ENCODE measurements at regions not wholly inside any gene's neighbourhood (a gene's known extent, or its start where the extent isn't known, plus 50 kb on each side); places are given as distances from the start of the nearest gene placed in this dataset.

DNA sequence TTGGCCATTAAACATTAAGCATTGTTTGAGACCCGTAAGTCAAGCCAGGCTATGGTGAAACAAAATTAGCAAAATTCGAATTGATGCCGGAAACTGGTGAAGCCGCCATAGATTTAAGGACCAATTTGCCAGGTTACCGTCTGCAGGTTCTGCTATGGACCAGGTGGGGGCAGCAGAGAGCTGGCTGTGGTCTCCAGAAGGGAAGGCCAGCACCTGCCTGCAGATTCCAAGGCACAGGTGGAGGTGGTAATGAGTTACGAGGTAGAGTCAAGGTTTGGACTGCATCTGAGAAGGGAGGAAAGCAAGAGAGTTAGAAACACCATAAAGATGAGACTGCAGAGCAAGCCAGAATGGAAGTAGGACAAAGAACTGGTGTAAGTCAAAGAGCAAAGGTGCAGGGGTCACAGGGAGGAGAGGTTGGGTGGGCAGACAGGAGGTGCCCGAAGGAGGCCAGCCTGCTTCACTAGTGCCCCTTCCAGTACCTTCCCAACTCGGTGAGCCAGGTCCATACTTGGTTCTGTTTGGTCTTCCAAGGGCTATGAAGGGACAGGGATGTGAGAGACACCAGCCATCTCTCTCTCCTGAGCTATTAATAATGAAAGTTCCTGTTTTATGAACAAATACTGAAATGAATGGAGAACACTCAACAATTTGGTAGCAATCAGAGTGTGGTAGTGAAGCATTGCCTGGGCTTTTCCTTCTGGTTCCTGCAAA is 131.6 kb upstream of the ESR1 start (continued):
- TF ChIP-seq, protein P1, sequence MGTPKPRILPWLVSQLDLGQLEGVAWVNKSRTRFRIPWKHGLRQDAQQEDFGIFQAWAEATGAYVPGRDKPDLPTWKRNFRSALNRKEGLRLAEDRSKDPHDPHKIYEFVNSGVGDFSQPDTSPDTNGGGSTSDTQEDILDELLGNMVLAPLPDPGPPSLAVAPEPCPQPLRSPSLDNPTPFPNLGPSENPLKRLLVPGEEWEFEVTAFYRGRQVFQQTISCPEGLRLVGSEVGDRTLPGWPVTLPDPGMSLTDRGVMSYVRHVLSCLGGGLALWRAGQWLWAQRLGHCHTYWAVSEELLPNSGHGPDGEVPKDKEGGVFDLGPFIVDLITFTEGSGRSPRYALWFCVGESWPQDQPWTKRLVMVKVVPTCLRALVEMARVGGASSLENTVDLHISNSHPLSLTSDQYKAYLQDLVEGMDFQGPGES (IDR thresholded peaks at IDR 0.05; ENCODE audit: low read depth, low read length): no peak
- TF ChIP-seq POLR2AphosphoS5 (IDR thresholded peaks at IDR 0.05; ENCODE audit: low read depth, low read length): no peak
- TF ChIP-seq, protein P2, sequence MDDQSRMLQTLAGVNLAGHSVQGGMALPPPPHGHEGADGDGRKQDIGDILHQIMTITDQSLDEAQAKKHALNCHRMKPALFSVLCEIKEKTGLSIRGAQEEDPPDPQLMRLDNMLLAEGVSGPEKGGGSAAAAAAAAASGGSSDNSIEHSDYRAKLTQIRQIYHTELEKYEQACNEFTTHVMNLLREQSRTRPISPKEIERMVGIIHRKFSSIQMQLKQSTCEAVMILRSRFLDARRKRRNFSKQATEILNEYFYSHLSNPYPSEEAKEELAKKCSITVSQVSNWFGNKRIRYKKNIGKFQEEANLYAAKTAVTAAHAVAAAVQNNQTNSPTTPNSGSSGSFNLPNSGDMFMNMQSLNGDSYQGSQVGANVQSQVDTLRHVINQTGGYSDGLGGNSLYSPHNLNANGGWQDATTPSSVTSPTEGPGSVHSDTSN (IDR thresholded peaks at IDR 0.05): no peak

DNA sequence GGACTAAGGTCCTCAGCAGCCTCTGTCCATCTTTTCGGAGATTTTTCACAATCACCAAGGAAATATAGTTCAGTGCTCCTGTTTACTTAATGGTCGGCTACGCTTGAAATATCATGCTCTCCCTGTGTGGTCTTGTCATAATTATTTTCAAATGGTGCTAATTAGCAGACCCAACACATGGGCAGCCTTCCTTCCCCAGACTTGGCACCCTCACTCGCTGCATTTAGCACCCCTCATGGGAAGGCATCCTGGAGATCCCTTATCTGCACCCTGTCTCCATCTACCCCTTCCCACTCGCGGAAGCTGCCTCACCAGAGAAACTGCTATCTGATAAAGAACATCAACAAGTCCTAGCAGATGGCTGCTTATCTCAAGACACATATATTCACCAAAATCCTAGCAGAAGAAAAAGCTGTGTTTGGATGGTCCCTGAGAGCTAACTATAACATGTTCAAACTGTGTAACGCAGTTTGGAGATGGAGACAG is 131.0 kb upstream of the ESR1 start:
- H3K4me1 ChIP-seq (ENCODE audit: control insufficient read depth in 1 of 2, insufficient read depth in 2 of 2, low read depth in 1 of 2, low read length in 1 of 2): no peaks in the 10 kb centered on the region
- H3K4me3 ChIP-seq (ENCODE audit: low read depth in 2 of 2, low read length in 1 of 2): no peak overlapping the region
- TF ChIP-seq TCF12 (IDR thresholded peaks at IDR 0.05) (no peak), SMC3 (IDR thresholded peaks at IDR 0.05; ENCODE audit: low read depth, low read length) (no peak), FOSL2 (IDR thresholded peaks at IDR 0.05; ENCODE audit: borderline replicate concordance, low read depth) (no peak), YY1 (IDR thresholded peaks at IDR 0.05; ENCODE audit: low read depth) (no peak), RCOR1 (IDR thresholded peaks at IDR 0.05; ENCODE audit: low read length) (no peak), FOXM1 (IDR thresholded peaks at IDR 0.05; ENCODE audit: low read depth) (no peak)
- TF ChIP-seq, protein P2 (IDR thresholded peaks at IDR 0.05): no peak
- TF ChIP-seq, protein P1 (IDR thresholded peaks at IDR 0.05; ENCODE audit: low read depth, low read length): no peak
- TF ChIP-seq, protein P3, sequence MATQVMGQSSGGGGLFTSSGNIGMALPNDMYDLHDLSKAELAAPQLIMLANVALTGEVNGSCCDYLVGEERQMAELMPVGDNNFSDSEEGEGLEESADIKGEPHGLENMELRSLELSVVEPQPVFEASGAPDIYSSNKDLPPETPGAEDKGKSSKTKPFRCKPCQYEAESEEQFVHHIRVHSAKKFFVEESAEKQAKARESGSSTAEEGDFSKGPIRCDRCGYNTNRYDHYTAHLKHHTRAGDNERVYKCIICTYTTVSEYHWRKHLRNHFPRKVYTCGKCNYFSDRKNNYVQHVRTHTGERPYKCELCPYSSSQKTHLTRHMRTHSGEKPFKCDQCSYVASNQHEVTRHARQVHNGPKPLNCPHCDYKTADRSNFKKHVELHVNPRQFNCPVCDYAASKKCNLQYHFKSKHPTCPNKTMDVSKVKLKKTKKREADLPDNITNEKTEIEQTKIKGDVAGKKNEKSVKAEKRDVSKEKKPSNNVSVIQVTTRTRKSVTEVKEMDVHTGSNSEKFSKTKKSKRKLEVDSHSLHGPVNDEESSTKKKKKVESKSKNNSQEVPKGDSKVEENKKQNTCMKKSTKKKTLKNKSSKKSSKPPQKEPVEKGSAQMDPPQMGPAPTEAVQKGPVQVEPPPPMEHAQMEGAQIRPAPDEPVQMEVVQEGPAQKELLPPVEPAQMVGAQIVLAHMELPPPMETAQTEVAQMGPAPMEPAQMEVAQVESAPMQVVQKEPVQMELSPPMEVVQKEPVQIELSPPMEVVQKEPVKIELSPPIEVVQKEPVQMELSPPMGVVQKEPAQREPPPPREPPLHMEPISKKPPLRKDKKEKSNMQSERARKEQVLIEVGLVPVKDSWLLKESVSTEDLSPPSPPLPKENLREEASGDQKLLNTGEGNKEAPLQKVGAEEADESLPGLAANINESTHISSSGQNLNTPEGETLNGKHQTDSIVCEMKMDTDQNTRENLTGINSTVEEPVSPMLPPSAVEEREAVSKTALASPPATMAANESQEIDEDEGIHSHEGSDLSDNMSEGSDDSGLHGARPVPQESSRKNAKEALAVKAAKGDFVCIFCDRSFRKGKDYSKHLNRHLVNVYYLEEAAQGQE (IDR thresholded peaks at IDR 0.05; ENCODE audit: low read depth, low read length): no peak
- no peaks in the 10 kb centered on the region for H3F3A ChIP-seq (replicated peaks; ENCODE audit: insufficient read depth)
- no peak overlapping the region for H2AFZ ChIP-seq (ENCODE audit: low read depth)
- H3K27ac ChIP-seq (ENCODE audit: low read depth in 2 of 2, low read length in 1 of 2): no peak overlapping the region
- ChIA-PET POLR2A (no interaction called here), CTCF (interaction anchor here (1.1 to 2.2 kb wide), 5 partner anchors 11 to 592 kb away, joined by 3 to 8 read pairs (median 5); no protein-coding TSS in a partner anchor)
- H3K9me2 ChIP-seq: no peaks in the 10 kb centered on the region
- H3K79me2 ChIP-seq (ENCODE audit: insufficient read depth): no peaks in the 10 kb centered on the region
- no peaks in the 10 kb centered on the region for H3K36me3 ChIP-seq (replicated peaks in 1 of 2; ENCODE audit: control insufficient read depth in 1 of 2, insufficient read depth in 2 of 2, low read length in 1 of 2)
- no peak for DNase-seq
- H3K9me3 ChIP-seq: no peaks in the 10 kb centered on the region
- H4K20me1 ChIP-seq (ENCODE audit: insufficient read depth): no peaks in the 10 kb centered on the region
- 19% methylated on average over 7 of the region's 7 CpGs for WGBS (ENCODE audit: low lambda C conversion rate)
- H3K4me2 ChIP-seq: no peak overlapping the region
- no peak overlapping the region for H3K9ac ChIP-seq
- no peaks in the 10 kb centered on the region for H3K27me3 ChIP-seq (ENCODE audit: insufficient read depth)
